ENCODE measurements at regions not wholly inside any gene's neighbourhood (a gene's known extent, or its start where the extent isn't known, plus 50 kb on each side); places are given as distances from the start of the nearest gene placed in this dataset.

- intact Hi-C loops (cut with DNase I; ENCODE audit: low total_unique reads) = loop anchor here (5.0 kb wide), 1 partner anchor 359 kb away; no protein-coding TSS in a partner anchor
- no peak for ATAC-seq
- no peaks in the 10 kb centered on the region for H3K4me1 ChIP-seq
- no peak for DNase-seq
- no peak overlapping the region for H3K4me3 ChIP-seq
- TF ChIP-seq POLR2A (IDR thresholded peaks at IDR 0.05) = no peak
- TF ChIP-seq, protein P1, sequence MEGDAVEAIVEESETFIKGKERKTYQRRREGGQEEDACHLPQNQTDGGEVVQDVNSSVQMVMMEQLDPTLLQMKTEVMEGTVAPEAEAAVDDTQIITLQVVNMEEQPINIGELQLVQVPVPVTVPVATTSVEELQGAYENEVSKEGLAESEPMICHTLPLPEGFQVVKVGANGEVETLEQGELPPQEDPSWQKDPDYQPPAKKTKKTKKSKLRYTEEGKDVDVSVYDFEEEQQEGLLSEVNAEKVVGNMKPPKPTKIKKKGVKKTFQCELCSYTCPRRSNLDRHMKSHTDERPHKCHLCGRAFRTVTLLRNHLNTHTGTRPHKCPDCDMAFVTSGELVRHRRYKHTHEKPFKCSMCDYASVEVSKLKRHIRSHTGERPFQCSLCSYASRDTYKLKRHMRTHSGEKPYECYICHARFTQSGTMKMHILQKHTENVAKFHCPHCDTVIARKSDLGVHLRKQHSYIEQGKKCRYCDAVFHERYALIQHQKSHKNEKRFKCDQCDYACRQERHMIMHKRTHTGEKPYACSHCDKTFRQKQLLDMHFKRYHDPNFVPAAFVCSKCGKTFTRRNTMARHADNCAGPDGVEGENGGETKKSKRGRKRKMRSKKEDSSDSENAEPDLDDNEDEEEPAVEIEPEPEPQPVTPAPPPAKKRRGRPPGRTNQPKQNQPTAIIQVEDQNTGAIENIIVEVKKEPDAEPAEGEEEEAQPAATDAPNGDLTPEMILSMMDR (IDR thresholded peaks at IDR 0.05 in 4 of 5, conservative IDR thresholded peaks at IDR 0.05 in 1 of 5) = no peak
- H3K9me3 ChIP-seq = no peaks in the 10 kb centered on the region
- in situ Hi-C loops (cut with MboI; ENCODE audit: low sequenced_read_pairs in 4 of 4) = no loop called here
- no peak overlapping the region for H3K27ac ChIP-seq
- no peaks in the 10 kb centered on the region for H3K36me3 ChIP-seq
- H3K27me3 ChIP-seq = no peaks in the 10 kb centered on the region
These were observed 189.7 kb upstream of the ADGRL4 start for GRCh38 chr1:79196211-79196610.

GRCh38 chr1:79193211-79194079, 186.9 kb upstream of the ADGRL4 start:
- peak overlapping the region in 3 of 4 donors; percentile 59 to 63 (median 62) for H3K27ac ChIP-seq
- intact Hi-C loops (cut with DNase I; ENCODE audit: low total_unique reads) = no loop called here
- H3K27me3 ChIP-seq = no peaks in the 10 kb centered on the region
- ATAC-seq (peak; percentile 33 to 56), DNase-seq (no peak)
- H3K9me3 ChIP-seq = no peaks in the 10 kb centered on the region
- in situ Hi-C loops (cut with MboI; ENCODE audit: low sequenced_read_pairs in 4 of 4) = no loop called here
- TF ChIP-seq, protein P1 (IDR thresholded peaks at IDR 0.05 in 4 of 5, conservative IDR thresholded peaks at IDR 0.05 in 1 of 5) = no peak
- TF ChIP-seq POLR2A (IDR thresholded peaks at IDR 0.05) = no peak
- H3K4me3 ChIP-seq = no peak overlapping the region
- no peaks in the 10 kb centered on the region for H3K4me1 ChIP-seq
- H3K36me3 ChIP-seq = no peaks in the 10 kb centered on the region

DNA sequence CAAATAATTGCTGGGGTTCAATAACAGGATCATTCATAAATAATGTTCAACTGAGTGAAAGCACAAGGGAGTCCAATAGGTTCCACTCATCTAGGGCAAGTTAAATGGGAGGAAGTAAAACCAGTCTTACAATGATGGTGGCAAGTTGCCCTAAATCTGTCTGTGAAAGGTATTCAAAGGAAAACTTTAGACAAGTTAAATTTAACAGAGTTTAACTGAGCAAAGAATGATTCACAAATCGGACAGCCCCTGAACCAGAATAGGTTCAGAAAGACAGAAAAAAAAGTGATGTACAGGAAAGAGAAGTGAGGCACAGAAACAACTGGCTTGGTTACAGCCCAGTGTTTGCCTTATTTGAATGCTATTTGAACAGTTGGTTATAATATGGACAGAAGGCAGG, 183.5 kb upstream of the ADGRL4 start:
- in situ Hi-C loops (cut with MboI; ENCODE audit: low sequenced_read_pairs in 4 of 4) = no loop called here
- intact Hi-C loops (cut with DNase I; ENCODE audit: low total_unique reads) = no loop called here
- ATAC-seq = no peak

DNA sequence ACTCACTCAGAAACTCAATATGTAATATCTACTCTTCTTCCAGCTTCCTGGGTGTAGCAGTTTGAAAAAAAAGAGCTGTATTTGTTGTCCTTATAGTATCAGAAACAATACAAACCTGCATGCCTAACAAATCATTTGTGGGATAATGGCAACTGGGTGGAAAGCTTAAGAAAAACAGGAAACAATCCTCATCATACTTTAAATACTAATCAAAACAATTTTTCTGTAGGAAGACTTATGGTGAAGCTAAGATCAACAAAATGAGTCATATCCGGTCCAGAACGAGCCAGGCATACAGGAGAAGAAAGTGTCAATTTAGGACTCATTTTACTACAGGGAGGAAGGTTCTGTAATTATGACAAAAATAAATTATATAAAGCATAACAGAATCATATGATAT, 181.8 kb upstream of the ADGRL4 start:
- H3K9me3 ChIP-seq = no peaks in the 10 kb centered on the region
- no peaks in the 10 kb centered on the region for H3K36me3 ChIP-seq
- TF ChIP-seq, protein P1 (IDR thresholded peaks at IDR 0.05 in 4 of 5, conservative IDR thresholded peaks at IDR 0.05 in 1 of 5) = no peak
- TF ChIP-seq POLR2A (IDR thresholded peaks at IDR 0.05) = no peak
- in situ Hi-C loops (cut with MboI; ENCODE audit: low sequenced_read_pairs in 4 of 4) (no loop called here), intact Hi-C loops (cut with DNase I; ENCODE audit: low total_unique reads) (no loop called here)
- no peaks in the 10 kb centered on the region for H3K4me1 ChIP-seq
- ATAC-seq (no peak), DNase-seq (no peak)
- H3K4me3 ChIP-seq = no peak overlapping the region
- H3K27me3 ChIP-seq = no peaks in the 10 kb centered on the region
- H3K27ac ChIP-seq = peak overlapping the region in 3 of 4 donors; percentile 4 to 21 (median 12)

More for the DNA sequence above, 183.5 kb upstream of the ADGRL4 start:
- no peak overlapping the region for H3K4me3 ChIP-seq
- H3K27ac ChIP-seq = peak overlapping the region in 1 of 4 donors; percentile 16
- no peaks in the 10 kb centered on the region for H3K36me3 ChIP-seq
- TF ChIP-seq POLR2A (IDR thresholded peaks at IDR 0.05) = no peak
- TF ChIP-seq, protein P1 (IDR thresholded peaks at IDR 0.05 in 4 of 5, conservative IDR thresholded peaks at IDR 0.05 in 1 of 5) = no peak
- DNase-seq = no peak
- no peaks in the 10 kb centered on the region for H3K9me3 ChIP-seq
- no peaks in the 10 kb centered on the region for H3K4me1 ChIP-seq
- H3K27me3 ChIP-seq = no peaks in the 10 kb centered on the region
